ENCODE measurements at regions not wholly inside any gene's neighbourhood (a gene's known extent, or its start where the extent isn't known, plus 50 kb on each side); places are given as distances from the start of the nearest gene placed in this dataset.

DNA sequence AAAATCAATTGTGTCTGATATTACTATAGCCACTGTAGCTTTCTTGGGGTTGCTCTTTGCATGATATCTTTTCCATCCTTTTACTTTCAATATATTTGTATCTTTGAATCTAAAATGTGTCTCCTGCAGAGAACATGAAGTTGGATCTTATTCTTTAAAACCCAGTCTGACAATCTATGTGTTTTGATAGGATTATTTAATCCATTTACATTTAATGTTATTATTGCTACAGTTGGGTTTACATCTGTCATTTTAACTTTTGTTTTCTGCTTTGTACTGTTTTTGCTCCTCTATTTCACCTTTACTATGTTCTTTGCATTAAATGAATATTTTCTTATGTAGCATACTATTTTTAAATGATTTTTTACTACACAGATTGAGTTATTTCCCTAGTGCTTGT, 230.9 kb downstream of the ANTXR2 start:
- no peak for TF ChIP-seq EZH2phosphoT487 (IDR thresholded peaks at IDR 0.05; ENCODE audit: insufficient read depth, low read depth)
- no peak for TF ChIP-seq EZH2 (IDR thresholded peaks at IDR 0.05; ENCODE audit: insufficient read depth, poor library complexity, severe bottlenecking)
